HG02678 (cell line): ENCODE measurements at regions not wholly inside any gene's neighbourhood (a gene's known extent, or its start where the extent isn't known, plus 50 kb on each side); places are given as distances from the start of the nearest gene placed in this dataset.

Experiments used
- ATAC-seq: cut with Tn5 transposase; IDR thresholded peaks from one replicate; pipeline ENCODE4 v1.9.1; 2021; ENCODE audit warnings: mild to moderate bottlenecking, moderate library complexity; ENCODE audit not compliant: unreplicated experiment

DNA sequence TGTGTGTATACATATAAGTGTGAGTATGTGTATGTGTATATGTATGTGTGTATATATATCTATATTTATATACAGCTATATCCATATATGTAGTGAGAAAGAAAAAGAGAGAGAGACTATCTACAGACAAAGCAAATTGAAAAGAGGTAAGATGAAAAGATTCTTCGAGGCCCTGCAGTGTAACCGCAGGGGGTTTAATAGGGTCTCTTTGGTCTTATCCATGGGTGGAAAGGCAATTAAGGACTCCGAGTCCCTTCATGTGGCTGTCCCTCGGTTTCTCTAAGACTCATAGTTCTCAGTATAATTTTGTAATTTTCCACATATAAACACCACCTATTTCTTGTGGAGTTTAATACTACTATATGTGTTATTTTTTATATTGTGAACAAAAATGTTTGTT is 50.6 kb upstream of the JAZF1 start:
- ATAC-seq = no peak

DNA sequence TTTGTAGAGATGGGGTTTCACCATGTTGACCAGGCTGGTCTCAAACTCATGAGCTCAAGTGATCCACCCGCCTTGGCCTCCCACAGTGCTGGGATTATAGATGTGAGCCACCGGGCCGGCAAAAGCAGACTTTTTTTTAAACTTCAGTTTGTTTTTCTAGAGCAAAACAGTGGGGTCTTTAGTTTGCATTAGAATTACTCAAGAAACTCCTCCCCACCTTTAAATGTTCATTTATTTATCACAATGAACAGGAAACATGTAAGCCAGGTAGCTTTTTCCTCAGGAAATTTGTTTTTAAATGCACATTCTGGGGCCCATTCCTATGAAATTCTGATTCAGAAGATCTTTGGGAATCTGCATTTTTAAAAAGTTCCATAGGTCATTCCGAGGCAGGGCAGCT is 56.0 kb upstream of the JAZF1 start:
- no peak for ATAC-seq

DNA sequence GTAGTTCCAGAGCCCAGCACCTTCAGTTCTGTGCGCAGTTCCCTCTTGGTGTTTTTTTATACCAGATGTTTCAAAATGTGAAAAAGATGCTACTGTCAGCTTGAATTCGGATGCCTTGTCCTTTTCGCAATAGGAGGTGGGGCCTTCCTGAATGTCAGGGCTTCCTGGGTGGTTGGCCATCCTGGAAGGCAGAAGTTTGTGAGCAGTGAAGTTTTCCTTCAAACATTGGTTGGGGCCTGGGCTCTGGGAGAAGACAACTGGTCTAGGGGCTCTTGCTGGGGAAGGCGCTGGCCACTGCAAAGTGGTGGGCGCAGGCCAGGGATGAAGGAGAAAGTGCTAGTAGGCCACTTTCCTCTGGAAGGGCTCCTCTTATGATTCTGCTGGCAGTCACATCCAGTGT is 56.8 kb upstream of the JAZF1 start:
- no peak for ATAC-seq

DNA sequence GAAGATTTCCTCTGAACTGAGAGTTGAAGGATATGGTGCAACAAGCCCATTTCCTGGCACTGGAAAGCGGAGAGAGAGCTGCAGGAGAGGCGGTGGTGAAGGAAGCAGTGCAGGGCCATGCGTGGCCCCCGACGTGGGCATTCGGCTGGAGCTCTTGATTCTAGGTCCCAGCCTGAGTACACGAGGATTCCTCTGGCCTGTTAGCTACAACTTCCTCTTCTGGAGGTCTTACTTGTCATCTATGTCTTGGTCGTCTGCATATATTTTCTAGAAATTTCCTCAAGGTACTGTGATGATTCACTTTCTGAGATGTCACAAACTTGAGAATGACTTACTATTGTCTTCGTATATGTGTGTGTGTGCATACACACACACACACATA is 59.2 kb upstream of the JAZF1 start:
- ATAC-seq = no peak

DNA sequence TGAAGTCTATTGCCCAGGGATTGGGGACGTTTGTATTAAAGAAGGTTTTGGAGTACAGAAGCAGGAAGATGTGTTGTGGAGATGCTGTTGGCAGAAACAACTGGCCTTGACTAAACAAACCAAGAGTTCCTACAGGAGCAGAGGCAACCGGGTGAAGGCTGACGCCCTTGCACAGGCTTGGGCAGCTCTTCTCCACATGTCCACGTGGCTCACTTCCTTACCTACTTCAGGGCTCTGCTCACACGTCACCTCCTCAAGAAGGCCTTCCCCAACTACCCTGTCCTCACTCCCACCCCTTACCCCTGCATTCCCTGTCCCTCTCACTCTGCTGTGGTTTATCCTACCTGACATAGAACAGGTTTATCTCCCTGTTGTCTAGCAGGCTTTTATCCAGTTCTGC is 59.9 kb upstream of the JAZF1 start:
- ATAC-seq = no peak

DNA sequence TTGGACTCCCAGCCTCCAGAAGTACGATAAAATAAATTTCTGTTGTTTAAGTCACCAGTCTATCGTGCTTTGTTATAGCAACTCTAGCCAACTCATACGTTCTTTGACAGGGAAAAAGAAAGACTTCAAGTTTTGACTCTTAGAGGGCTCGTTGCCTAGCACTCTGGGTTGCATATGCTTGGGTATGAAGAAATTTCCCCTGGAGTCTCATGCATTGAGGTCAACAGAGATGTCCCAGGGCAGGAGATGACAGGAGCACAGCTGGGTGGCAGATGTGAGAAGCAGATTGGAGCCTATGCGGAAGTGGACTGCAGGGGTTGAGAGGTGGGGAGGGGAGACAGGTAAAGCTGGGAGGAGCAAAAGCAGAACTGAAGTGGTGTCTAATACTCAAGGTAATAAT is 63.3 kb upstream of the JAZF1 start:
- no peak for ATAC-seq

DNA sequence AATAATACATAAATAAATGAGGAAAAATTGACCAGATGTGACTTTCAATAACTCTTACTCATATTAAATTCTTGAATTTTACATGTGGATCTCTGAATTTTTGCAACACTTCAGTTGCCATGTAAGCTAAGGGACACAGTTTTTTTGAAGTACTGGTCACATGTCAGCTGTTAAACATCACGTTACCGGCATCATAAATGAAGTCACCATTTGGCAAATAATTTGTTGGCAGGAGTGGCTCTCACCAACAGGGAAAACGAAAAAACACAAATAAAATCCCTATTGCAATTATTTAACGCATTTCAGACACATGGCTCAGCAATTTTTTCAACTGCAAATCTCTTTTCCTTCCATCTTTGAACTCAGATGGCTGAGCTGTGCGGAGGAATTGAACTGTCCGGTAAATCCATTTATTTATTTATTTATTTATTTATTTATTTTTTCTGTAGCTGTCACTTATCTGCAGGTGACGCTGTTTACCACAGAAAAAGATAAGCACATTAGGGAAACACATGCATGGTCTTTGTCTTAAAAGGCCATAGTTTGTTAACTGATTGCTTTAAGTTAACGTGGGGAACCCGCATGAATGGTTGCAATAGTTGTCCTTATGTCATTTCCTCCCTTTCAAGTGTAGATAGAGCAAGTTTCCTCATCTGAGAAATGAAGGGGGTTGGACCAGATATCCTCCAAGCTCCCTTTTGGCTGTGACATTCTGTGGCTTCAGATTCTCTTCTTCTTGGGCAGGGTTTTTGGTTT is 64.7 kb upstream of the JAZF1 start:
- no peak for ATAC-seq

DNA sequence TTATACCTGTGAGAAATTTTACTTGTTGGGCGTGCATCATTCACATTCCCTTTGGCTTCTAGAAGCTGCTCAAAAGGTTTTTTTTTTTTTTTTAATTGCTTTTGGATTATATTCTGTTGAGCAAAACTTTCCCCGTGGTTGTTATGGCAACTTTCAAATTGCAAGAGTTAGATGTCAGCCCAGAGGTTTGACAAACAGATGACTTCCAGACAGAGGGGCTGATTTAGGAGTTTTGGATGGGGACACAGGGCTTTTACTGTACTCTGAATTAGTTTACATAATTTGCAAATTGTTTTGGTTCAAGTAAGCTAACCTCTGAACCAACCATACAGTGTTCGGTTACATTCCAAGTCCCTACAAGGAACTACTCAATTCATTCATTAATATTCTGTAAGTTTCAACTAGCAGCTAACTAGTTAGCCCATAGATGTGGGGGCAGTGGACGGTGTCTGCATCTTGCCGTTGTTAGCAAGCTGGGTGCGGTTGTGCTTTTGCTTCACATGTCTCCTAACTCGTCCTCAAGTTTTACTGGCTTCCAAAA is 66.4 kb upstream of the JAZF1 start:
- no peak for ATAC-seq

DNA sequence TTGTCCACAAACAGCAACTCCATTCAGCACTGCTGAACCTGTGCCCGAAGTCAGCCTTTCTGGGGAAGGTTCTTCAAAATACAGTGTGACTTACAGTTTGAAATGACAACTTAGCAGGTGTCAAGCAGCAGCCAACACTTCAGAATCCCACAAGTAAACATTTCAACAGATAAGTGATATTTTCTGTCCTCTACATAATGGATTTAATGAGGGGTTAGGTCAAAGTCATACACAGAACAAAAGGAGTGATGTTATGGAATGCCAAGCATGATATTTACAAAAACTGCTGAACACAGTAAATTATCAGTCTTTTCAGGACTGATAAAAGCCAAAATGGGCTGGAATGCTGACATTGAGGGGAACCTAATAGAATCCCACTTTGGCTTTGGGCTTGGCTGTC is 77.6 kb upstream of the JAZF1 start:
- no peak for ATAC-seq

DNA sequence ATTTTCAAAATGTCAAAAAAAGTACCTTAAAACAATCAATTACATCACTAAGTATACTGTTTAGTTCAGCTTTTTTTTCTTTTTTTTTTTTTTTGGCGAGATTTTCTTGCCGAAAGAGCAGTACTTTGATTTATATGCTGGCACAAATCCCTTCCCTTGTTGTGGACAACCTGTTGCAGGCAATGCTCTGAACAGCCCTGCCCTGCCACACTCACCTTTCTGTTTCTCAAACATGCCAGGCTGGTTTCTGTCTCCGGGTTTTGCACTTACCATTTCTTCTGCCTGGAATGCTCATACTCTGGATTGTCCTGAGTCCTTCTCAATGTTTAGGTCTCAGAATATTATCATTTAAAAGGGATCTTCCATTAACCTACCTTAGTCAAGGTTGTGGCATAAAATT is 80.4 kb upstream of the JAZF1 start:
- ATAC-seq = no peak

DNA sequence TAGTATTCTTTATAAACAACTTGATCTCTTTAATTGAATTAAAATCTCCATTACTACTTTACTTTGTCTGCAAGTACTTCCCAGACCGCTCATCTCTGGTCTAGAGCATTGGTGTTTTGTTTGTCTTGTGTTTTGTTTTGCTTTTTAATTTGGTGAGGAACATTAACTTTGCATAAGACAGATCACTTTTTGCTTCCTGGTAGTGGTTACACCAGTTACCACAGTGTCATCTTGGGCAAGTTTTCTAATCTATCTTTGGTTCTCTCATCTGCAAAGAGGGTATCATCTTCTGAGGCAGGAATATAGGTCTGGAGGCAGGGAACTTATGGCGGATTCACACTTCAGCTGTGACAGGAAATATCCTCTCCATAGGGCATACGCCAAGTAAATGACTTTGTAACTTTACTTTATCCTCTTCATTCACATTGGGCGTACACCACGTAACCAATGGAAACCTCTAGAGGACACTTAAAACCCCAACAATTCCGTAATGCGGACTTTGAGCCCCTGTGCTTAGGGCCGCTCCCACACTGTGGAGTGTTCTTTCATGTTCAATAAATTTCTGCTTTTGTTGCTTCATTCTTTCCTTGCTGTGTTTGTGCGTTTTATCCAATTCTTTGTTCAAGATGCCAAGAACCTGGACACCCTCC is 83.2 kb upstream of the JAZF1 start:
- no peak for ATAC-seq

DNA sequence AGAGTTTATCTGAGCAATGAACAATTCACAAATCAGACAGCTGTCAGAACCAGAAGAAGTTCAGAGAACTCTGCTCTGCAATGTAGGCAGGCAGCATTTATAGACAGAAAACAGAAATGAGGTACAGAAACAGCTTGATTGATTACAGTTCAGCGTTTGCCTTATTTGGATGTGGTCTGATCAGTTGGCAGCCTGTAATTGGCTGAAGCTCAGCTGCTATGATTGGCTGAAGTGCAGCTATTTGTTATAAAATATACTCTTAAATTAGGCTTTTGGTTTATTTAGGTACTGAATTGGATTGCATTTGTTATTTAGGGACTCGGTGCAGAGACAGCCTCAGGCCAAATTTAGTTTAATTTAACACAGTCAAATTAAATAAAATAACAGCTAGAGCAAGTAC is 85.8 kb upstream of the JAZF1 start:
- ATAC-seq = no peak

DNA sequence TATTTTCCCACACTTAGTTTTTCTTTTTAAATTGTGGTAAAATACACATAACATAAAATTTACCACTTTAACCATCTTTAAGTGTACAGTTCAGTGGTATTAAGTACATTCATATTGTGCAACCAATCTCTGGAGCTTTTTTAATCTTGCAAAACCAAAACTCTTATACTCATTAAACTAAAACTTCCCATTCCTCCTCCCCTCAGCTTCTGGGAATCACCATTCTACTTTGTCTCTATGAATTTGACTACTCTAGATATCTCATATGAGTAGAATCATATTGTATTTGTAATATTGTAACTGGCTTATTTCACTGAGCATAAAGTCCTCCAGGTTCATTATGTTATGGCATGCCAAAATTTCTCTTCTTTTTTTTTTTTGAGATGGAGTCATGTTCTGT is 86.4 kb upstream of the JAZF1 start:
- no peak for ATAC-seq

DNA sequence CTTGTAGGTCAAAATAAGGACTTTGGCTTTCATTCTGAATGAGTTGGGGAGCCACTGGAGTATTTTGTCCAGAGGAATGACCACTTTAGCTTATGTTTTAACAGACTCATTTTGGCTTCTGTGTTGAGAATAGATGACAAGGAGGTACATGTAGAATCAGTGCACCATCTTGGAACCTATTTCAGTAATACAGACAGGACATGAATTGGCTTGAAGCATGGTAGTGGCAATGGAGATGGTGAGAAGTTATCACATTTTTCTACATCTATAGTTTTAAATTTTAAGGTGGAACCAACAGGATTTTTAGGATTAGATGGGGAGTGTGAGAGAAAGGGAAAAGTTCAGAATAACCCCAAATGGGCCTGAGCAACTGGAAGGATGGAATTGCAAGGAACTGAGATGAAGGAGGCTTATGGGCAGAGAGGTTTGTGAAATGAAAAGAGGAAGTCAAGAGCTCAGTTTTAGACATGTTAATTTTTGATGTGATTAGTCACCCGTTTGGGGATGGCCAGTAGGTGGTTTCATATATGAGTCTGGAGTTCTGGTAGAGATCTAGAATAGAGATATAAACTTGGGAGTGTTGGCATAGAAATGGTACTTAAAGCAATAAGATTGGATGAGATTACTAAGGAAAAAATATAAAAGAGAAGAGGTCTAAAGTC is 89.2 kb upstream of the JAZF1 start:
- no peak for ATAC-seq

DNA sequence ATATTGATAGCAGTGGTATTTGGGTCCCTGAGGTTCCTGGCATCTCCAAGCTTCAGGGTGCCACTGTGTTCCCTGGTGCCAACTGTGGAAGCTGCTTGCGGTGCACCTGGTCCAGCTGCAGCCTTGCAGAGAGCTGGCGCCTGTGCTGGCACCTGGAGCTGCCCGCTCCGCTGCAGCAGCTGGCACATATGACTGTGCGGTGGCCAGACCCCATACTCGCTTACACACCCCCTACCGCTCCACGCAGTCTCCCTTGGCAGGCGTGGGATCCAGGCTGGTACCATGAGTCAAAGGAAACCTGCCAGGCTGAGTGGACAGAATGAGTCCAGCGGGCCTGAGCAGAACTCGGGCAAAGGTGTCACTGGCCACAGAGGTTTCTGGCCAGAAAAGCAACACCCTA is 89.9 kb upstream of the JAZF1 start:
- no peak for ATAC-seq

DNA sequence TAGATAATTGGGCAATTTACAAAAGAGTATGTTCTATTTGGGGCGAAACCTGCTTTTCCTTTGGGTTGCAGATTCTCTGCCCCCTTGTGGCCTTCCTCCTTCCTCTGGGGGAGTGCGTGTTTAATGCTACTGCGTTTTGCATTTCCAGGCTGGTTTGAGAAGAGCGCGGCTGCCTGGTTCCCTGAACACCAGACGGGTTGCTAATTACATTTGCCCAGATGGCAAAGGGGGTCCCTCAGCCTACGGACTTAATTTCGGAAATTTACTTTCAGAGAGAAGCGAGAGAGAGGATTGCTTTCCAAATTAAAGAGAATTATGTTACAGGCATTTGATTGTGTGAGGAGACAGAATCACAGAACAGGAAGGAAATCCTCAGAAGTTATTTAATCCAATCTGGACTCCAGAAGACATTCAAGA is 91.9 kb upstream of the JAZF1 start:
- ATAC-seq = no peak

DNA sequence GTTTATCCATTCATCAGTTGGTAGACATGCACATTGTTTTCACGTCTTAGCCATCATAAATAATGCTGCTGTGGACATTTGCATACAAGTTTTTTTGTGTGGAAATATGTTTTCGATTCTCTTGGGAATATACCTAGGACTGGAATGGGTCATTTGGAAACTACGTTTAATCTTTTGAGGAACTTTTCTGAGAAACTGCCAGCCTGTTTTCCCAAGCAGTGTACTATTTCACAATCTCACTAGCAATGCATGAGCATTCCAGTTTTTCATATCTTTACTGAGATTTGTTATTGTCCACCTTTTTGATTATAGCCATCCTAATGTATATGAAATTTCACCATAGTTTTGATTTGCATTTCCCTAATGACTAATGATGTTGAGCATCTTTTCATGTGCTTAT is 95.7 kb upstream of the JAZF1 start:
- ATAC-seq = no peak

DNA sequence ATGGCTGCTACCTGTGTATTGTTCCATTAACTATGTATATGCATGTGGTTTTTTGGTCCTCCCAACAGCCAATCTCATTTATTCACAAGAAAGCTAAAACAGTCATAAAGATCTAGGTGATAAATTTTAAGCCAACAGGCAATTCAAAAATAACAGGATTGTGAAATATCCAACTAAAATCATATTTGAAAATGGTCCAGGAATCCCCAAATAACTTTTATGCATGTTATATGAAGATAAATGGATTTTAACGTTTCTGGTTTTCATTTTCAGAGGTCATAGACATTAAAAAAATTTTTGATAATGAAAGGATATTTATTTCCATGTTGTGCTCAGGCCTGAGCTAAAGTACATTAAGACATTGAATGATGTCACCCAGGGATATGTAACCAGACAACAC is 96.8 kb upstream of the JAZF1 start:
- no peak for ATAC-seq

DNA sequence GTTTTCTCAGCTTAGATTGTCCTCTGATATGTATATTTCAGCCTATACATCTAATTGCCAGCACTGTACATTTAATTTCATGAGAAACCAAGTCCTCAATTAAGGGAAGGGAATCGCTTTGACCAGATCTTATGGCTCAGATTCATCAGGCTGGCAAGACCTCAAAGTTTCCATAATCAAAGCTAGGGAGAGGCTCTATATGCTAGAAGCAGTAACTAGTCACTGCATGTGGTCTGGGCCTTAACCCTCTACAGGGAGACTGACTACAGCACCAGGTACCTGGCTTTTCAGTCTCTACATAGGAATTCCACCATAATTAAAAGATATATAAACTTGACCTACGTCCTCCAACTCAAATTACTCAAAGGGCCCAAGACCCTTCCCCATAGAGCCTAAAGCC is 97.4 kb upstream of the JAZF1 start:
- no peak for ATAC-seq

DNA sequence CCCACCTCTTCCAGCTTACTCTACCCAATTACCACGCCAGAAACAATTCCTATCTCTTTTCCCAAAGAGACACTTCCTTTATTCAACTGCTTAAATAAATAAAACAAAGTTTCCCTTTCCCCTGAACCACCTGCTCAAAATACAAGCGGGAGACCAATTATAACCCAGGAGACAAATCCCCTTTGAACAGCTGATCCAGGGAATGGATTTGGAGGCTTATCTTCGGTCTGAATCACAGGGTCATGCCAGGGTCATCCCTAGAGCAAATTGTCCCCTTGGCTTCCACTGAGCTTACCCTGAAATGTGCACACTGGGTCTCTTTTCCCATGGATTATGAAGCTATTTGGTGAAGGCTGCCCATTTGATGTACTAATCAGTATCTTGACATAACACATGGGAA is 99.9 kb upstream of the JAZF1 start:
- no peak for ATAC-seq

DNA sequence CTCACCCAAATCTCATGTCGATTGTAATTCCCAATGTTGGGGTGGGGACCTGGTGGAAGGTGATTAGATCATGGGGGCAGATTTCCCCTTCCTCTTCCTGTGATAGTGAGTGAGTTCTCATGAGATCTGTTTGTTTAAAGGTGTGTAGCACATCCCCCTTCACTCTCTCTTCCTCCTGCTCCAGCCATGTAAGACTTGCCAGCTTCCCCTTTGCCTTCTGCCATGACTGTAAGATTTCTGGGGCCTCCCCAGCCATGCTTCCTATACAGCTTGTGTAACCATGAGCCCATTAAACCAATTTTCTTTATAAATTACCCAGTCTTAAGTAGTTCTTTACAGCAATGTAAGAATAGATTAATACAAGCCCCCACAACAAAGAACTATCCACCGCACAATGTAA is 109.9 kb upstream of the JAZF1 start:
- ATAC-seq = no peak

DNA sequence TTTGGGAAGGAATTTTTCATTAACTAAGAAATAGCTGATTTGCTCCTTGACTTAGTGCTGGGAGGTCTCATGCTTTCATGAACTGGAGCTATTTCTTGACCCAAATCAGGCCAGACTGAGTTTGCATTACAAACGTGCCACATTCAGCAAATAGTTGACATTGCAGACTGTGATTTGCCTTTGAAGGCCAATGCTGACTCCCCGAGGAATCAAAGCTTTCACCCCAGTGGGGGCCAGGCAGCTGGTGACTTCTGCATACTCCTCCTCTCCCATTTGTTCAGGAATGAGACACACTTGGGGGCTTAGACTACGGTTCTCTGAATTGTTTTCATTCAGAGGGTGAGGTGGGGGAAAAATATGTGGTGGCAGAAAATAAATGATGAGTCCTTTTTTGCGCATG is 111.0 kb upstream of the JAZF1 start:
- ATAC-seq = no peak
